ENCODE measurements at regions not wholly inside any gene's neighbourhood (a gene's known extent, or its start where the extent isn't known, plus 50 kb on each side); places are given as distances from the start of the nearest gene placed in this dataset.
A peak's percentile ranks its signal among the peaks of the same experiment; 100 is the strongest.
"Not testable (repeated sequence)": the region's sequence is repeated elsewhere in the genome, so short reads cannot be mapped to it uniquely, and the experiment has no call there.

DNA sequence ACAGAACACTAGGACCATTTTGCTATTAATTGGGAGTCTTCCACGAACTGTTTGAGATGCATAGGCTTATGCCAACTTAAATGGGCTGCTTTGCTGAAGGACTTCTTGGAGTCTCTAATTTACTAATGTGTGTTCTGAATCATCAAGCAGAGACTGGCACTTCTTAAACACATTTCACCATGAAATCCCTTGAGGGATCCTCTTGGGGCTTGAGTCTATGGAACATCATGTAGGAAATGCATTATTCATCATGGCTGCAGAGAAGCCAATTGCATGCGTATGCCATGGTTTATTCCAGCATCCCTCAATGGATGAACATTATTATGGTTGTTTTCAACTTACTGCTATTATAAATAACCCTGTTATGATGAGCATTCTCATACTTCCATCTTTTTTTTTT lies 73.4 kb downstream of the FGD2 start:
- peak in 1 of 3 experiments; percentile 45 for DNase-seq

DNA sequence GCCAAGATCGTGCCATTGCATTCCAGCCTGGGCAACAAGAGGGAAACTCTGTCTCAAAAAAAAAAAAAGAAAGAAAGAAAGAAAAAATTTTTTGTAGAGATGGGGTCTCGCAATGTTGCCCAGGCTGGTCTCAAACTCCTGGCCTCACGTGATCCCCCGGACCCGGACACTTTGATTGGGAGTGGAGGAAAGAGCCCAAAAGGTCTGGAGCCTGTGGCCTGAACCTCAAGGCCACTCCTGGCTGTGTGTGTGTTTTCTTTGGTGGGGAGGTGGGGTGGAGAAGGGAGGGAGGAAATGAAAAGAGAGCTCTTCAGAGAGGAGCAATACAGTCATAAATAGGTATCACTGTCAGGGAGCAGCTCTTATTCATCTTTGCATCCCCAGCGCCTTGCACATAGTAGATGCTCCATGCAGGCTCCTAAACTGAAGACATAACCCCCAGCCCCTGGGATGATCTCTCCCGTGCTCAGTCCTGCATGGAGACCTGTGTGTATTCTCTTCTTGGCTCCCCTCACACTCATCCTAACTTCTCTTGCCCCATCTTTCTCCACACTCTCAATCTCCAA lies 75.7 kb downstream of the FGD2 start:
- DNase-seq: no peak

DNA sequence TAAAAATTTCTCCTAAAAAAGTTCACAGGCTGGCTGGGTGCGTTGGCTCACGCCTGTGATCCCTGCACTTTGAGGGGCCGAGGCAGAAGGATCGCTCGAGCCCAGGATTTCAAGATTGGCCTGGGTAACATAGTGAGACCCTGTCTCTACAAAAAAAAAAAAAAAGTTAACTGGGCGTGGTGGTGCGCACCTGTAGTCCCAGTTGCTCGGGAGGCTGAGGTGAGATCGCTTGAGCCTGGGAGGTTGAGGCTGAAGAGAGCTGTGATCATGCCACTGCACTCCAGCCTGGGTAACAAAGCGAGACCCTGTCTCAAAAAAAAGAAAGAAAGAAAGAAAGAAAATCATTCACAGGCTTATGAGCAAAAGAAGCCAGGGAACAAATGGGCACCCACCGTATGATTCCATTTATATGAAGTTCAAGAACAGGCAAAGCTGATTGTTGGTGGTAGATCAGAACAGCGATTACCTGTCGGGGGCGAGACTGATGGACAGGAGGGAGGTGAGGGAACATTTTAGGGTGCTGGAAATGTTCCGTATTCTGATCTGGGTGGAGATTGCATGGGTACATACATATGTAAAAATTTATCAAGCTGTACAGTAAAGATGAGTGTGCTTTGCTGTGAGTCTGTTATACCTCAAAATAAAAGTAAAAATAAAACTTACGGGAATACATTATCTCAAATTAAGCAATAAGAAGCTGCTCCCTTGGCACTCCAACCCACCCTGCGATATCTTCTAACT lies 77.1 kb downstream of the FGD2 start:
- no peak for DNase-seq

DNA sequence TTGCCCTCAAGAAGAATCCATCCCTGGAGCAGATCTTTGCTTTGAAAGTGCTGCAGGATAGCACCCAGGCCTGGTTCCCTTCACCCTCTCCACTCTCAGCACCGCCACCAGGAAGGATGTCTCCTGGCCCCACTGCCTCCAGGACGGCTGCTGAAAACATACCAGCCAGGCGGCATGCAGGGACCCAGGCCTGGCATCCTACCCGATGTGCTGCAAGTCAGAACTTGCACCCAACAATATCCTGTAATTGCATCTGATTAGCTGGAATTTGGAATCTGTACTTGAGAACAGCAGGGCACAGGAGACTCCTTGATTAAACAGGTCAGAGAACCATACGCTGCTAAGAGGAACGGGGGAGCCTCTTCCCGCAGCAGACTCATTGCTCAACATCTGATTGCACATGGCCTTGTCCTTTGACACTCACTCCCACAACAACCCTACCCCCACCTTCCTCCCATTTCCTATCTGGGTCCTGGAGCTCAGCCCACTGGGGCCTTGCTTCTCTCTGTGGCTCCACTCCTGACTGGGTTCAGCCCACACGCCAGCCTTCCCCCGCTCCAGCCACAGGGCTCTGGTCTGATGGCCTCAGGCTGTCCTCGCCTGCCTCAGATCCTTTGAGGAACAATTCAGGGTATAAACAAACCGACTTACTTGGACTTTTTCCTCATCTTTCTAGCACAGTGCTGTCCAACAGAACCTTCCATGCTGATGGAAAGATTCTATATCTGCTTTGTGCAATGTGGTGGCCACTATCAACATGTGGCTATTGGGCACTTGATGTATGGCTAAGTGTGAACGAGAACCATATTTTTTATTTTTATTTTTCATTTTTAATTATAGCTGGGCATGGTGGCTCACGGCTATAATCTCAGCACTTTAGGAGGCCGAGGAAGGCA lies 78.0 kb downstream of the FGD2 start:
- peak in 2 of 3 experiments; percentile 49 to 83 for DNase-seq

DNA sequence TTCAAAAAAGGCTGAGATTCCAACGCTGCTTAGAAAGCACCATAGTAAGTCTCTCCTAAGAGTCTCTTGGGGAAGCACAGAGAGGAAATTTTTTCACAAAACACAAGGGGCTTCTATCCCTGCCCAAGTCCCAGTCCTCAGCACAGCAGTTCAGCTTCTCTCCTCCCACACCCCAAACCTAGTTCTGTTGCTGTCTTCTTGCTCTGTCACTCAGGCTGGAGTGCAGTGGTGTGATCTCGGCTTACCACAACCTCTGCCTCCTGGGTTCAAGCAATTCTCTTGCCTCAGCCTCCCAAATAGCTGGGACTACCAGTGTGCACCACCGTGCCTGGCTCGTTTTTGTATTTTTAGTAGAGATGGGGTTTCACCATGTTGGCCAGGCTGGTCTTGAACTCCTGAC lies 79.2 kb downstream of the FGD2 start:
- DNase-seq: not testable (repeated sequence)

DNA sequence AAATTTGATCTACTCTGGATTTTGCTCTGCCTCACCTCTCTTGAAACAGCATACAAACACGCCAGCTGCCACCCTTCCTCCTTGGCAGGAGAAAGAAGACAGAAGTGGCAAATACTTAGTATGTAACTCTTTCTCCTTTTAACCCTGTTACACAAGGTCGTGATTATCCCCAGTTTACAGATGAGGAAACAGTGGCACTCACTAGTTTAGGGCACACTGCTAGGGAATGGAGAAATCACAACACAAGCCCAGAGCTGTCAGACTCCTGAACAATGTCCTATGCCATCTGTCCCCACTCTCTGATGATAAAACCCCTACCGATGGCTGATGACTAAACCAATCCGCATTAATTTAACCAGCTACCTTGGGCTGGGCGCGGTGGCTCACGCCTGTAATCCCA lies 79.7 kb downstream of the FGD2 start:
- no peak for DNase-seq

DNA sequence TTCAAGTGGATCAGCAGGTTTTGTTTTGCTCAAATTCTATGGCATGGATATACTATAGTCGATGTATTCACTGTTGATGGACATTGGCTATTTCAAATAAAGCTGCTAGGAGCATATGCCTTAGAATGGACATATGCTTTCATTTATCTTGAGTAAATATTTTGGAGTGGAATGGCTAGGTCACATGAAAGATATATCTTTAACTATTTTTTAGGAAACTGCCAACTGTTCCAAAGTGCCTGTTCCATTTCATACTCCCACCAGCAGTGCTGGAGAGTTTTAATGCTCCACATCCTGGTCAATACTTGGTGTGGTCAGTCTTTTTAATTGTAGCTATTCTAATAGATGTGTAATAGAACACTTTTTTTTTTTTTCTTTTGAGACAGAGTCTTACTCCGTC lies 81.1 kb upstream of the PIM1 start:
- no peak for DNase-seq

DNA sequence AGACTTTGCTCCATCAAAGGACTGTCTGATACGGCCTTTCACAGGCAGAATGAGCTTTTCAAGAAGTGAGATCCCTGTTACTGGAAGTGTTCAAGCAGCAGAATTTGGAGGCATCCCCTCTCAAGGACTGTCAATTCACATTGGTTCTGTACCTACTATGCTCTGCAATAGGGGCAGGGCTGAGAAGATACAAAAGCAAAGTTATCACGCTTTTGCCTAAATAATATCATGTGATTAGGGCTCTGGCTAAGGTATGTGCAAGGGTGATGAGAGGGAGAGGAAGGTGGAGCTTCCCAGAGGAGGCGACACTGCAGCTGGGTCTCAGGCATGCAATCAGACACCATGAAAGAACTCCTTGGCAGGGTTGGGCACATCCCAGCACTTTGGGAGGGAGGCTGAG lies 80.2 kb upstream of the PIM1 start:
- no peak for DNase-seq

DNA sequence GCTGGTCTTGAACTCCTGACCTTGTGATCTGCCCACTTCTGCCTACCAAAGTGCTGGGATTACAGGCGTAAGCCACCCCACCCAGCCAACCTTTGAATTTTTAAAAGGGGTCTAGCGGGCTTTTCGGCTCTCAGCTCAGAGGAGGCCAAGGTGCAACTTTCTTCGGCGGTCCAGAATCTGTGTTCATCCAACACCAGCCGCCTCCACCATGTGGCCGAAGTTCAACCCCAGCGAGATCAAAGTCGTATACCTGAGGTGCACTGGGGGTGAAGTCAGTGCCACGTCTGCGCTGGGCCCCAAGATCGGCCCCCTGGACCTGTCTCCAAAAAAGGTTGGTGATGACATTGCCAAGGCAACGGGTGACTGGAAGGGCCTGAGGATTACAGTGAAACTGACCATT lies 78.8 kb upstream of the PIM1 start:
- not testable (repeated sequence) for DNase-seq

DNA sequence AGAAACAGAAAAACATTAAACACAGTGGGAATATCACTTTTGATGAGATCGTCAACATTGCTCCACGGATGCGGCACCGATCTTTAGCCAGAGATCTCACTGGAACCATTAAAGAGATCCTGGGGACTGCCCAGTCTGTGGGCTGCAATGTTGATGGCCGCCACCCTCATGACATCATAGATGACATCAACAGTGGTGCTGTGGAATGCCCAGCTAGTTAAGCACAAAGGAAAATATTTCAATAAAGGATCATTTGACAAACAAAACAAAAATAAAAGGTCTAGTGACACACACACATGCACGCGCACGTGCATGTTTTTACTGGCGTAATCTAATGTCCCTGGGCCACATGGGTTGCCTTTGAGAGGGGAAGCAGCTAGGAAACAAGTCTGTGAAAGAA lies 78.4 kb upstream of the PIM1 start:
- not testable (repeated sequence) for DNase-seq

DNA sequence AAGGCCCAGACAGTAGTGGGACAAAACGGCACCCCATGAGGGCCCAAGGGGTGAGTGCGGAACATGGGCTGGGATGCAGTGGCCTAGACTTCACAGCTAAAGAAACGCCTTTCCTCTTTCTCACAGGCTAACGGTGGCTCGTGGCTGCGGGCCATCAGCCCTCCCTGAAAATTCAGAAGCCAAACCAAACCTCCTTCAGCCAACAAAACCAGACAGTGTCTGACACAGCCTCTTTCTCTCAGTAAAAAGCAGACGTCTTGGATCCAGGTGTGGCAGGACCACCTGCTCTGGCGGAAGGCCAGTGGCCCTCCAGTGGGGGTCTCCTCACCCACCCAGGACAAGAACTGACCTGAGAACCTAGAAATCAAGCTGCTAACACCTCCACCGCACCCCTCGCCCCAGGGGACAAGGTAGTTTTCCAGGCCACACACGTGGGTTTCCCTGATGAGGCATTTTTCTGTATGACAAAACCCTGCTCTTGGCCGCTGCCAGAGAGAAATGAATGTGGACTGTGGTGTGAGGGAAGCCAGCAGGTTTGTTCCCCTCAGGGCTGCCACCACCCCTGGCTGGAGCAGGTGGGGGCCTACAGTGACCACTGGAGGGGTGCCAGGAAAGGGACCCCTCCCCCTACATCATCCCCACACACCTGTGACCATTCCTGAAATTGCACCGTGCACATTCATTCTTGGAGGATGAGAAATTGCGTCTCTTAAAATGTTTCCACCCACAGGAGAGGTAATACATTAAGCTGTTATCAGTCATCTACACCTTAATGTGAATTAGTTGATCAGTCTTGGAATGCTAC lies 76.8 kb upstream of the PIM1 start:
- DNase-seq: no peak

DNA sequence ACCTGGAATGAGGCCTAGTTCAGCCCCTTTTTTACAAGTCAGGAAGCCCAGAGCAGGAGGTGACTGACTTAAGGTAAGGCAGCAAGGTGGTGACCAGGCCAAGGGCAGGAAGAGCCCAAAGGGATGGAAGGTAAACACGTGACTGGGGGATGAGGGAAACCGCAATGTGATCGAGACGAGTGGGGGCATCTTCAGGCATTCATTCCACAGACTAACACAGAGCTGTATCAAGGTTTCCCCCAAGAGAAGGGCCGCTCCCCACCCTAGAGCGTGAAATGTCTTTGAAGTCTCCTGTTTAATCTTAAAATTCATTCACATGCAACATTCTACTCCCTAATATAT lies 76.3 kb upstream of the PIM1 start:
- no peak for DNase-seq

DNA sequence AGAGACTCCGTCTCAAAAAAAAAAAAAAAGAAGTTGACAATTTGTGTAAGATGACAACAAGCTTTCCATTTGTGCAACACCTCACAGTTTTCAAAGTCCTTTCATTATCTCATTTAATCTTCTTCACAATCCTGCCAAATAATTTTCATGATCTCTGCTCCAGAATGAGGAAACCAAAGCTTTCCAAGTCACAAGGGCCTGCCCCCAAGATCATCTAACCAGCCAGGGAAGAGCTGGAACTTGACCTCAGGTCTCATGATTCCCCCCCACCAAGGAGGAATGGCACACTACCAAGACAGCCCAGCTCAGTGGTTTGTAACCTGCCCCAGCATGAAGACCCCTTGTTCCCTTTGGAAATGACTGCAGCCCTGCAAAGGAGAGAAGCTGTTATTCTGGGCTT lies 74.0 kb upstream of the PIM1 start:
- DNase-seq: no peak

DNA sequence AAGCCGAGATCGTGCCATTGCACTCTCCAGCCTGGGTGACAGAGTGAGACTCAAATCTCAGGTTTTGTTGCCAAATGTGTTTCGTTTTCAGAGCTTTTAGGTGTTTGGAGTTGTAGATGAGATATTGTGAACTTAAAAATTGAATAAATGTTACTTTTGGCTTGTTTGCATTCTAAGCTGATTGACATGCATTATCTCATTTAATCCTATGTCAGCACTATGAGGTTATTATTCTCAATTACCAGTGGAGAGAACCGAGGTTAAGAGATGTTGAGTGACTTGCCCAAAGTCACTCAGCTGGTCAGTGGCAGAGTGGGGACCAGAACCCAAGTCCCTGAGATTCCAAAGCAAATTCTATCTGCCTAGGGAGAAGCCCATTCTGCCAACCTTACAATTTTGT lies 72.6 kb upstream of the PIM1 start:
- no peak for DNase-seq

DNA sequence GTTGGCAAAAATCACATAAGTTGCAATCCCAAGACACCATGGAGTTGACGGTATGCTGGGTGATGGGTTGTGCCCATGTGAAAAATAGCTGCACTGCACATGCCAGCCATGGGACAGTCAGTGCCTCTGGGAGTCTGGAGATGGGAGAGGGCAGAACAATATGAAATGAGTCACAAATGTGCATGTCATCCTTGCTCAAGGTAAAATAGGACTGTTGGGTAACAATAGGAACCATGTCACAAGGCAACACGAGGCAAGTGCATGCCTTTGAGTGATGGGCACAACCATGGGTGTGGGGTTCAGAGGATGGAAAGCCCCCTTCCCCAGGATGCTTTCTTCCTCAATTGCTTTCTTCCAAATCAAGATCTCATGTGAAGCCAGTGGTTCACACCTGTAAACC lies 70.5 kb upstream of the PIM1 start:
- DNase-seq: no peak

DNA sequence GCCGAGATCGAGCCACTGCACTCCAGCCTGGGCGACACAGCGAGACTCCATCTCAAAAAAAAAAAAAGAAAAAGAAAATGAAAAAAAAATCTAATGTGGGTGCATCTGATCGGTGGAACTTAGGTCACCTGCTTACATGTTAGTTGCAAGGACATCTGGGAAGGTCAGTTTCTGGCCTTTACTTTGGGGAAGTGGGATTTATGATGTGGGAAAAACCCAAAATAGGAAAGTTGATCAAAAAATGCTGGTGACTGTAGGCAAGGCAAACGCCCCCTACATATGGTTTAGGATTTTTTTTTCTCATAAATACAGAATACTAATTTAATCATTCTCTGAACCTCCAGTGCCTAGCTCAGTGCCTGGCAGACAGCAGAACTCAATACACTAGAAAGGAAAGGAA lies 69.2 kb upstream of the PIM1 start:
- no peak for DNase-seq

DNA sequence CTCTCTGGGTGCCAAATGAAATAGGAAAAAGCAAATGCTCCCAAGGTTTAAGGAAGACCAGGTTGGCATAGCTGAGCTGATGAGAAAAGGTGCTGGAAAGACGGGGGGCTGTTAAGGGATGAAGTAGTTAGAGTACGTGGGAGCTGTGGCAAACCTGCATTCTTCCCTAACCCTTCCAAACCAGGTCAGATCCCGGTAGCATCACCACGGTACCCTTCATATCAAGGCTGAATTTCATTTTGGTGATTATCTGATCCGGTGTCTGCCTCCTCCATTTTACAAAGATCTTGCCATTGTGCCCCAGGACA lies 68.0 kb upstream of the PIM1 start:
- DNase-seq: no peak

DNA sequence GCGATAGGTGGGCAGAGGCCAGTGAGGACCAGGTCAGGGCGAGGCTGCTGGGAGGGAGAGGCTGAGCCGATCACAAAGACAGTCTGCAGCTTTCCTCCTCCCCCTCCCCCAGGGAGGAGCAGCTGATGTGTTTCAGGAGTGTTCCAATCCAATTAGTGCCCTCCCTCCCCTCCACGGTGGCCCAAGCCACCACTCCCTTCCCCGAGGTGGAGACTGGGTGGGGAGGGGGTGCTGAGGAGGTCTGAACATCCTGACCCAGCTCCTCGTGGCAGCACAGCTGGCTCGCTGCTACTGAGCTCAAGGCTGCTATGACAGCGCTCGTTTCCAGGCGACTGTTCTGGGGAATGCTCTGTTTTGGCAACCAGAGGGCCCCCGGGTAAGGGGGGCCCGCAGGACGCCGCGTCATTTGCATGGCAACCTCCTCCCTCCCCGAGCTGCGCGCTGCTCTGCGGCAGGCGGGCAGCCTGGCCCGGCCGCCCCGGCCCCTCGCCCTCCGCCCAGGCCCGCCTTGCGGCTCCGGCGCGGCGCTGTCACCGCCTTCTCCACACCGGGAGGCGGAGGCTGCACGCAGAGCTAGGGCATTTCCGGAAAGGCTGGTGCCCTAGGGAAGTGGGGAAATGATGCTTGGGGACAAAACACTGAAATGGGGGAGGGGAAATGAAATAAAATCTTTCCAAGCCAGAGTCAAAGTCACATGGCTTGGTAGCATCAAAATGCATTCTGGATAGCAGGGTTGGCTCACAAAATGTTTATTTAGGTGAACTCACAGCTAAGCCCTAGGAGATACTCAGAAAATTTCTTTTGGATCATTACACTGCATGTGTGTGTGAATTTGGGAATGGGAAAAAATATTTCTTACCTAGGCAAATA lies 67.4 kb upstream of the PIM1 start:
- peak; percentile 95 to 98 (median 95) for DNase-seq

DNA sequence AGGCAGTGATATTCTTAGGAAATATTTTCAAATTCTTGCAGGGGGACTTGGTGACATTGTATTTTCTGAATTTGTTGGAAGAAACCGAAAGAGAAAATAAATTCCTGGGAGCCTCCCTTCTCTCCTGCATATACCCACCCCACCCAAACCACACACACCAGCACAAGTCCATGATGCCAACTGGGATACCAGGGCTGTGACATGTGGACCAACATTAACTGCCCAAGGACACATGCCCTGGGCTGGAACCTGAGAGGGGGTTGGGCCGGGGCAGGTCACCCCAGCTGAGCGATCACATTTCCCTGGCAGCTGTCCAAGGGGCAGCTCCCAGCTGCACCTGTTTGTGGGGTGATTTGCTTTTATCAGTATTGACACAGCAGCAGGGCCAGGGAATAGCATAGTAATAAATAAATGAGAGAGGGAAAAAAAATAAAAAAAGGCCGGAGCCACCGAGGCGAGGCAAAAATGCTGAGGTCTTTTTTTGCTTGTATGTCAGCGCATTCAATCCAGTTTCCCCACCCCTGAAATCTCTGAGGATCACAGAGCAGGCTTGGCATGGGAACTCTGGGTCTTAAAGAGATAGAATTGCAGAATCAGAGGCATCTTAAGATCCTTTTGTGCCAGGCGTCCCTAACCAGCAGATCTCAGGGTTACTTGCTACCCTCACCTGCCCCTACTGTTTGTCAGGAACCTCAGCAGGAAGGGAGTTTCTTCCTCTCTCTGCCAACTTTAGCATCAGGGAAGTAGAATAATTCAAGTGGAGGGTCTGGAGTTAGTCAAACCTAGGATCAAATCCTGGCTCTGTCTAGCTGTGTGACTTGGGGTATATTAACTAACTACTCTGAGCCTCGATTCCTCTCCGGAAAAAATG lies 66.5 kb upstream of the PIM1 start:
- DNase-seq: peak; percentile 83 to 98 (median 91)

DNA sequence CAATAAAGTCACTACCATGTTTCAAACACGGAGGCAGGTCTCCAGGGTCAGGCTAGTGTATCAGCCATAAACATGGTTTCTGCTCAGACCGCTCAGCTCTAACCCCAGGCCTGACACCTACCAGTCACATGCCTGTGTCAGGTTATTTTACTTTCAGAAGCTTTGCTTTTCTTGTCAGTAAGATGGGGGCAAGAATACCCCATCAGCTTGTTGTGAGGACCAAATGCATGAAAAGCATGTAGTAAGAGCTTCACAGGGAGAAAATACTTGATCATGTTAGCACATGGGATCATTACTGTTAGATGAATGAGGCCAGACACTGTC lies 65.2 kb upstream of the PIM1 start:
- peak in 2 of 3 experiments; percentile 24 to 54 for DNase-seq
